HG02642 (cell line): ENCODE measurements at regions not wholly inside any gene's neighbourhood (a gene's known extent, or its start where the extent isn't known, plus 50 kb on each side); places are given as distances from the start of the nearest gene placed in this dataset.

Experiments used
- ATAC-seq: cut with Tn5 transposase; IDR thresholded peaks from one replicate; pipeline ENCODE4 v1.9.1; 2021; ENCODE audit warnings: mild to moderate bottlenecking; ENCODE audit not compliant: unreplicated experiment, poor library complexity

GRCh38 chr4:35556387-35556786 lies 687.9 kb downstream of the ARAP2 start:
- ATAC-seq, result no peak

- no peak for ATAC-seq
These were observed 684.6 kb downstream of the ARAP2 start for GRCh38 chr4:35559559-35560365.

GRCh38 chr4:35562861-35563260 lies 681.5 kb downstream of the ARAP2 start:
- no peak for ATAC-seq

- no peak for ATAC-seq
These were observed 678.7 kb downstream of the ARAP2 start for GRCh38 chr4:35565640-35566039.

- ATAC-seq, result no peak
These were observed 653.3 kb downstream of the ARAP2 start for GRCh38 chr4:35591035-35591434.

- no peak for ATAC-seq
These were observed 640.1 kb downstream of the ARAP2 start for GRCh38 chr4:35604252-35604651.

GRCh38 chr4:35604724-35605123 lies 639.6 kb downstream of the ARAP2 start:
- no peak for ATAC-seq

- ATAC-seq, result no peak
These were observed 636.1 kb downstream of the ARAP2 start for GRCh38 chr4:35608205-35608604.

- no peak for ATAC-seq
These were observed 630.2 kb downstream of the ARAP2 start for GRCh38 chr4:35614120-35614519.

DNA sequence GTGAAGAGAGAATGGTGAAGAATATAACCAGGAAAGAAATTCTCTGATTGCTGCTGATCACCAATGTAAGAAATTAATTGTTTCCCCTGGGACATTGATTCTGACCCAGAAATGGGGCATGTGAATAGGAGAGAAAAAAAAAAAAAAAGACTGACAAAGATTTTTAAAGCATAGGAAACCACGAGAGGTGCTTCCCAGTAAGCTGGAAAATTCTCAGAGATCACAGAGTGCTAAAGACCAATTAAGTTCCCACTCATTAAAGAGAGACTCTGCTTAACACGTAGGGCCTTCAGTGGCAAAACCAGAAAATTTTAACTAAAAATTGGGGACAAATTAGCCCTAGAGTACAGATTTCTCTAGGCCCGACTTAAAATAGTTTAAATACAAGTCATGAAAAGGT lies 604.4 kb downstream of the ARAP2 start:
- no peak for ATAC-seq

- no peak for ATAC-seq
These were observed 600.7 kb downstream of the ARAP2 start for GRCh38 chr4:35643661-35644060.

- no peak for ATAC-seq
These were observed 599.7 kb downstream of the ARAP2 start for GRCh38 chr4:35644591-35644990.

- ATAC-seq, result no peak
These were observed 595.3 kb downstream of the ARAP2 start for GRCh38 chr4:35649011-35649410.

DNA sequence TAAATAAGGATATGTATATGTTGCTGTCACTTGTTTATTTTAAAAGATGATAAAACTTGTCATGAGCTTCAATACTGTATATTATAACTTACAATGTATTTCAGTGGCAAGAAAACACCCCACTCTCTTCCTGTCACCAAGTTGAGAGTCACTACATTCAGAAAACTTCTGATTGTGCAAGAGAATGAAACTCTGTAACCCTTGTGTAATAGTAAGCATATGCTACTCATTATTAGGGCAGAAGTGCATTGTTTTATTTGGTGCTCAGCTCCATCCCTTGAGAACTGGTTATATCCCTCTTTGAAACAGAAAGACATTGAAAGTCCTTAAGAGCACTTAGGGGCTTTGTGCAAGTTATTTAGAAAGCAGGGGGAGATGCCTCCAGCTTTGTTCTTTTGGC lies 594.5 kb downstream of the ARAP2 start:
- ATAC-seq, result no peak

GRCh38 chr4:35652197-35652596 lies 592.1 kb downstream of the ARAP2 start:
- no peak for ATAC-seq

DNA sequence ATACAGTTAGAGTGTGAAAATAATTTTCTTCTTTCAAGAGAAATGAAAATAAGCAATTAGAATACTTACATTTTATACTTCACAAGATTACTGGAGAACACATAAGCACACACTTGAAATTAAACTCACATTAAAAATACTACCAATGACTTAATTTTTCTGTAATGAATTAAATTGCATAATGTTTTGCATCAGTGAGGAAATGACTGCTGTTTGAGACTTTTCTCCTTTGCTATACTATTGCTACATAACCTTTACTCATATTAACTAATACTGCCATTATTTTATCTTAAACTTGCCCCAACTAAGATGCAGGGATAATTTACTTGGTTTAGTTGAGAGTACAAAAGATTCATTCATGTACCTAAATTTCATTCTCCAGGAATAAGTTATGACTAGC lies 590.9 kb downstream of the ARAP2 start:
- no peak for ATAC-seq

DNA sequence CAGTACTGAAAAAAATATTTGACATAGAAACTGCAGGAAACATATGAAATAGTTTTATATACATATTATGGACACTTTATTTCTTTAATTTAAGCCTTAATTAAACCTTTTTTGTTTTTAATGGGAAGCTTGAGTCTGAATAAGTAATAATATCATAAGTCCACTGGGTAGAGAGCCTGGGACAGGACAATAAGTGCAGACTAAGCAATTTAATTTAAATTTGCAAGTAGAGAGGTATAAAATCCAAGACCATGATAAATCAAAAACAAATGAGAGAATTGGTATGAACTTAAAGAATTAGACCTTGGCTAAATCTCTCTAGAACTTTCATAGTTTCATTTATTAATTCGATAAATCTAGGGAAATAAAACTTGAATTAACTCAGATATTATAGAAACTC lies 571.2 kb downstream of the ARAP2 start:
- ATAC-seq, result no peak

GRCh38 chr4:35684755-35685154 lies 559.6 kb downstream of the ARAP2 start:
- ATAC-seq, result no peak

DNA sequence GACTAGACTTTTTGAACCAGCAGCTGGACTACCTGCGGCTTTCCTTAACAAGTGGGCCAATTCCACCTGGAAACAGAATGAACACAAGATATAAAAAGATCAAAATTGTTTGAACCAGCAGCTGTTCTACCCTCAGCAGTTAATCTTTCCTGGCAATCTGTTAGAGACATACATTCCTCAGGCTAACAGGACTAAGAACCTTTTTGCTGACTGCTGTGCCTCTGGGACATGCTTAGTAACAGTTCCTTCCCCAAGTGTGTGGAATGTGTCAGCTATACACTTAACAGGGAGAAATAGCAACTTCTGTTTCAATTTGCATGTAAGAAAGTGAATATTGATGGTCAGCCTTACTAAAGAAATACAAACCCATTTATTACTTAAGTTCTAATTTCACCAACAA lies 554.4 kb downstream of the ARAP2 start:
- no peak for ATAC-seq

DNA sequence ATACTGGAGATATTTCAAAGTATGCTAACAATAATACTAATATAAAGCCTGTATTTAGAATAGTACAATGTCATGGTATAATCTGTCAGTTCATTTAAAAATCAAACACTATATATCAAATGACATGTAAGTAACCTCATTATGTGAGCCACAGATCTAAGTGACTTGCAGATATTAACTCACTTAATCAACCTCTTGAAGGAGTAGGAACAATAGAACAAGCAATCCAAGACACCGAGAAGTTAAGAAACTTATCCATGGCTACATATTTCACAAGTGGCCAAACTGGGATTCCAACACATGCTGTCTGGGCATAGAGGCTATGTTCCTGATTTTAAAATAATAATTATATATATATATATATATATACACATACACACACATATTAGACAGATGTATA lies 554.0 kb downstream of the ARAP2 start:
- ATAC-seq, result no peak

- no peak for ATAC-seq
These were observed 549.3 kb downstream of the ARAP2 start for GRCh38 chr4:35695003-35695402.

- no peak for ATAC-seq
These were observed 548.9 kb downstream of the ARAP2 start for GRCh38 chr4:35695421-35695820.
